ENCODE measurements at regions not wholly inside any gene's neighbourhood (a gene's known extent, or its start where the extent isn't known, plus 50 kb on each side); places are given as distances from the start of the nearest gene placed in this dataset.

DNA sequence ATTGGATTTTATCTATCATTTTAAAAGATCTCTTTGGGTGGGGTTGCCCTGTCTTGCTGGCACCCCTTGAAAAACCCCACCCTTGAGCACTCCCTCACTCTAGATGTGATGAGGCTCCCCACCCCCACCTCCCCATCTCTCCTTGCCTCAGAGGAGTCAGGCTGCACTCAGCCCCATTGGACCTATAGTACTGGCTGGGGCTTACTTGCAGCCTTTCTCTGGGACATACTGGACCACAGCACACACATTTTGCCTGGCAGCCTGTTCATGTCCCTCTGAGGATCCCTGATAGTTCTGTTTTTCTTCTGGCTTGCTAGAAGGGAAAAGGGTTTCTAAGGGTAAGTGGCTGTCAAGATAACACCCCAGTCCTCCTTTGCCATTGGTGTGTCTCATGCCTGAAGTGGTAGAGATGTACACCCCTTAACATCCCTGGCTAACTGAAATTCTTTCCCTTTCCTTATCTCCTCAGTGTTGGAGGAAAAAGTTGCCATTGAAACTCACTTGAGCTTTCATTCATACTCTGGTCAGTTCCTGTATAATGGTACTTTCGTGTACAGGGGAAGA is 553.4 kb upstream of the CITED2 start:
- DNase-seq: no peak

DNA sequence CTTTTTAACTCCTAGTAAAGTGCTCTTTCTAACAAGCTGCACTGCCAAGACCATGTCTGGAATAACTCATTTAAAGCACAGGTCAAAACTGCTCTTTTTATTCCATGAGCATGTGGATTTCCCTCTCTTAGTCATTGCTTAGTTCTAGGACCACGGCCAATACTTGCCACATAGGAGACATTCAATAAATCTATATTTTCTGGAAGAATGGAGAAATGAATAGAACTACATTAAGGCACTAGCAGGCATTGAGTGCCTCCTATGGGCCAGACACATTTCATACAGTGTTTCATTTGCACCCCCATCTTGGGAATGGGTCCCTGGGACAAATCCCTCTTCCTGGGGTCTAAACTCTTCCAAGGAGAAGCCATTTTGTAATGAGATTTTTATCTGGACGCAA is 552.8 kb upstream of the CITED2 start:
- DNase-seq: peak in 1 of 5 experiments; percentile 9

DNA sequence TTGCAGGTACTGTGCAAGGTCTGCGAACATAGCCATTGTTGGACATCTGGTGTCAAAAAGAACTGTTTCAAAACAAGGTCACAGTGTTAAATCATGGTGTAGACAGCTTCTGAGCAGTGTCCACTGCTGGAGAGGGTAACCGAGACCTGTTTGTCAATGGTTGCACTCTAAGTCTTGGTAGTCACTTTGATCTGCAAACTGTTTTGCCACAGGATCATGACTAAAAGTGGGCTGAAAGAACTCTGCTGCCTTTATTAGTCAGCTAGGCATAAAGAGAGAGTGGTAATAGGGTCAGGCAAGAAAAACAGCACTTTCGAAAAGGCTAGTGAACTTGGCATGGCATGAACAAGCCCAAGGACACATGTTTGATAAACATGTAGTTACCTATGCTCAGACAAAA is 552.3 kb upstream of the CITED2 start:
- DNase-seq: peak in 1 of 5 experiments; percentile 9

DNA sequence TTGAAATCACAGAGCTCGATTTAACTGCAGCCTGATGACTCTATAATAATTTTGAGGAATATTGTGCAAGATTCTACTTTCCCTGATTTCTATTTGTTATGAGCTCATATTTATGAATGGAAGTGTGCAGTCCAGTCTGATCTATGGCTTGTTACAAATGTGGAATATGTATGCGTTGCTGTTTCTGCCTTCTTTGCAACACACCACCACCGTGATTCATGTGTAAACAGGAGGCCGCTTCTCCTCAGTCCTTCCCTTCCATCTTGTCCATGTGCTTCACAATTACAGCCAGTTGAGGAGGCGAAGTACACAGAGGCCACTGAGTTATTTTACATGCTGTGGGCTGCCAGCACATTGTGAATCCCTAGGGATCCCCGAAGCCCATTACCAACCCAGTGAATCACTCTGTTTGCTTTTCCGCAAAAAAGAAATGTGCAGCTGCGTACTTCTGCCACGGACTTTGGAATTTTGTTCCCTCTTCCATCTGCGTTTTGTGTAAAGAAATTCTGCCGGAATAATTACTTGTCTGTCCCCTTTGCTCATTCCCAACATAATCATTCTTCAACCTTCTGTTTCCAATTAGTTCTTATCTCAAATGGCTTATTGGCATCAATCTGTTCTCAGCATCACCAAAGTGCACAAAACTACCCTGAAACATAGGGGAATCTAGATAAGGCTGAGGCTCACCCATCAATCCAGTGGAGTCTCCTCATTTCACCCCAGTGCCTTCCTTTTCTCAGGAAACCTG is 551.6 kb upstream of the CITED2 start:
- DNase-seq: no peak

DNA sequence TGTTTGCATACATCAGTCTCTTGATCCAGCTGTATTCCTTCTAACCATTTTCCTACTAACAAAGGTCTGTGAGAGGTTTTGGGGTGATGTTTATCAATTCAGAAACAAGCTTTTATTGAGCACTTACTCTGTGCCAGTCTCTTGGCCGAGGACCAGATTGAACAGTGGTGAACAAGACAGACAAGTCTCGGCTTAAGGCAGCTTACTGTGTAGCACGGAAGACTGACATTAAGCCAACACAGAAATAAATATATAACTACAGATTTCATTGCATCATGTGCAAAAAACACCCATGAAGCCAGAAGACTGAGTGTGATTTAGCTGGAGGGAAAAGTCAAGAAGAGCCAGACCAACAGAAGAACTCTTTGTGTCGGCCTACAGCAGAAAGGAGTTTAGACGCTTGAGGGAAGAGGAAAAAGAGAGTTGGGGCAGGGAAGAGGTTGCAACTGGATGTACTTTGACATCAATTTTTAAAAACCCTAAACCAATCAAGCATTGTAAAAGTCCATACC is 549.6 kb upstream of the CITED2 start:
- DNase-seq: no peak

DNA sequence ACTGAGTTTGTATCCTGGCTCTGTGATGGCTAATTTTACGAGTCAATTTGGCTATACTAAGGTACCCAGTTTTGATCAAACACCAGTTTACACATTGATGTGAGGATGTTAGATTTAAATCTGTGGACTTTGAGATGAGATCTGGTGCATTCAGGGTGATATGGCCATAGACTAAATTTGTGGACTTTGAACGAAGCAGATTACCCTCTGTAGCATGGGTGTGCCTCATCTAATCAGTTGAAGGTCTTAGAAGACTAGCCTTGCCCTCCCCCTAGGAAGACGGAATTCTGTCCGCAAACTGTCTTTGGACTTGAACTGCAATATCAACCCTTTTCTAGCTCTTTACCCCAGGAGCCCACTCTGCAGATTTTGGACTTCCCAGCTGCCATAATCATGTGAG is 547.8 kb upstream of the CITED2 start:
- no peak for DNase-seq

DNA sequence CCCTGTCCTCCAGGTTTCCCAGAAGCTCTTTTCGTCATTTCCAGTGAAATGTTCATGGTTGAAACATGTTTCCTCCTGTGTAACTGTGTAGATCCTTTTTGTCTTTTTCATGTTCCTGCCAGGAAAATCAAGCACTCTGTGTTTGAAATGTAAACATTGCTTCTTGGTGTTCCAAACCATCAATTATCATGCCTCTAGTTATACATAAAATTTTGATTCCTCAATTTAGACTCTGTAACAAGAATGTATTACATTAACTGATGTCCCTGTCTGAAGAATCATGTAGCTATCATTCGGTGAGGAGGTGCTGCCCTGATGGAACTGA is 546.3 kb upstream of the CITED2 start:
- DNase-seq: no peak

DNA sequence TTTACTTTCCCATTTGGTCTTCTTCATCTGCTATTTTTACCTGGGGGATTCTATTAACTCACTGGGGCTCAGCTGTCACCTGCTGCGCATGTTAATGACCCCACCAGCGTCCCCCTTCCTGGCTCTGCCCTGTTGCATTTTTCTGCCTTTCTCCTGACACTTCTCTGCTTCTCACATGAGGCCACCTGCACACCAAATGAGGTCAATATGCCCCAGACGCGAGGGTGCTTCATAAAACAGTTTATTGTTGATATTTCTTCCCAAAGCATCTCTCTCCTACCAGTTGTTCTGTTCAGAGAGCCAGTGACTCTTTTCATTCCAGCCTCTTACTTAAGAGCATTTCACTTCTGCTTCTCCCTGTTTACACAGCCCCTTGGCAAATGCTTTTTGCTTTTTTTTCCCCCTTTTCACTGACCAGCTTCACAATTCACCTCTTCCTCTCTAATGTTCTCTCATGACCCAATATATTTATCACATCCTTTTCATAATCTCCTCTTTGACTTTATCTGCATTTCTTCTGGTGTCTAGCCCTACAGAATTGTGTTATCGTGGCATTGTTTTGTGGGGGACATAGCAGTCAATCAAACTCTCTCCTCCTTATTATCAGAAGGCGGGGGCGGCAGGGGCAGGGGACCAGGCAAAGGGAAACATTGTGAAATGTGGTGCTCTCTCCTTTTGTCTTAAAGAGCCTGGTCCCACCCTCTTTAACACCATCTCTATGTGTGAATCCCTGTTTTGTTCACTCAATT is 545.8 kb upstream of the CITED2 start:
- DNase-seq: no peak

DNA sequence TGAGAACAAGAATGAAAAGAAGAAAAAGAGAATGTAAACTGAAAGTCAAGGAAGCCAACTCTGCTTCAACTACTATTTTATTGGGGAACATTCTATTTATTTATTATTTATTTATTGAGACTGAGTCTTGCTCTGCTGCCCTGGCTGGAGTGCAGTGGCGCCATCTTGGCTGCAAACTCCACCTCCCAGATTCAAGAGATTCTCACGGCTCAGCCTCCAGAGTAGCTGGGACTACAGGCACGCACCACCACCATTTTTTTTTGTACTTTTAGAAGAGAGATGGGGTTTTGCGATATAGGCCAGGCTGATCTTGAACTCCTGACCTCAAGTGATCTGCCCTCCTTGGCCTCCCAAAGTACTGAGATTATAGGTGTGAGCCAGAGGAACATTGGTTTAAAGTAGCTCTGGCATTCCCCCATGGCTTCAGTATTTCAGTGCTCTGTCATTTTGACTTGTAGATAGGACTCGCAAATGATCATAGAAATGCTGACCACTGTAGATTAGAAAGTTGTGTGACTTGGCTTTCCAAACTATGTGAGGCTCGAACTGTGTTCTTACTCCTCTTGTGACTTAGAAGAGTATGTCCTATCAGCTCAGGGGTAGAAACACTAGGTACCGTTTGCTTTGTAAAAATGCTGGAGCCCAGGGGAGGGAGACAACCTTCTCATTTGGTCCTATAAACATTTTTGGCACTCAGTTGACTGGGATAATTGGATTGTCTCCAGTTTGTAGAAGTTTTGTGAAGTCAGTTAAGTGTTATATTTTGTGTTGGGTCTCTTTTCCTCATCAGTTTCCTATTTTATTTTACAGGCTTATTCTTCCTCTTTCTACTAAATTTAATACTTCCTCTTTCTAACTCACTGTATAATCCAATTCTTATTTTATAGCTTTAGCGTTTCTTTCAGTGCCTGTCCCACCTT is 544.9 kb upstream of the CITED2 start:
- no peak for DNase-seq

DNA sequence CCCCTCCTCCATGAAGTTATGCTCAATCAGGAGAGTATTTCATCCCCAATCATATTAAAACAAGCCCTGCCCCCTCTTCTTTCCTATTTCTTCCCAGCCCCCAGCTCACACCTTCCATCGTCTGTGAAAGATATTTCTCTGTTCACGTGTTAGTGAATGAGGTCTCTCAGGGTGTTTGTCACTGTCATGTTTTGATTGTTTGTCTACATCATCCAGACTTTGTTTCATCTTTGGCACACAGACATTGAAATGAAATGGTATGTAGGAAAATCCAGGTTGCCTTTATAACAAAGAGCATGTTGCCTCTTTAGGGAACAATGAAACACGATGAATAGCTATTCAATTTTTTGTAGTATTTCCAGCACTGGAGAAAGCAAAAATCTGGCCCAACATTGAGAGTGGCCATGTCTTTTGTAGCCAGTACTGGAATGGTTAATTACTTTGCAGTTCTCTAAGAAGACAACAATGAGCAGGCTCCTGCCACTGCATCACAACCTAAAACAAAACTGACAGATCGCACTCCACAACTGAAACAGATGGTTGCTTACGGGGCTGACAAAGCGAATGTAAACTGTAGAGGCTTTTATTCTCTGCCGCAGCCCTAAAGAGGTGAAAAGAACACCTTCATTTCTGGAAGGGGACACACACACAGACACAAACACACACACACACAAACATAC is 543.6 kb upstream of the CITED2 start:
- DNase-seq: no peak

DNA sequence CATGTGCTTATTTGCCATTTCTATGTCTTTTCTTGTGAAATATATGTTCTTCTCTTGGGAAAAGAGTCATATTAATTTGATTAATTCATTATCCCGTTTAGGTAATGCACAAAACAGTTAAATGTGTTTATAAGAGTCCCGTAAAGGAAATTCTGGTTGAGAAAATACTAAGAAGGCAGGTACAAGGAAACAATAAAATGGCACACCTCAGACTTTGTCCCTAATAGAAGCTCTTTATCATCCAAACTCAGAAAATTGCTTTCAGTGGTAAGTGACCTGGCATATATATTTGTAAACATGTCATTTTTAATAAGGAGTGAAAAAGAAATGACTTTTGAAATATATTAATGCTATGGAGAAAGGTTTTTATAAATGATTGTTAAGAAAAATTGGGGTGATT is 540.5 kb upstream of the CITED2 start:
- DNase-seq: no peak

DNA sequence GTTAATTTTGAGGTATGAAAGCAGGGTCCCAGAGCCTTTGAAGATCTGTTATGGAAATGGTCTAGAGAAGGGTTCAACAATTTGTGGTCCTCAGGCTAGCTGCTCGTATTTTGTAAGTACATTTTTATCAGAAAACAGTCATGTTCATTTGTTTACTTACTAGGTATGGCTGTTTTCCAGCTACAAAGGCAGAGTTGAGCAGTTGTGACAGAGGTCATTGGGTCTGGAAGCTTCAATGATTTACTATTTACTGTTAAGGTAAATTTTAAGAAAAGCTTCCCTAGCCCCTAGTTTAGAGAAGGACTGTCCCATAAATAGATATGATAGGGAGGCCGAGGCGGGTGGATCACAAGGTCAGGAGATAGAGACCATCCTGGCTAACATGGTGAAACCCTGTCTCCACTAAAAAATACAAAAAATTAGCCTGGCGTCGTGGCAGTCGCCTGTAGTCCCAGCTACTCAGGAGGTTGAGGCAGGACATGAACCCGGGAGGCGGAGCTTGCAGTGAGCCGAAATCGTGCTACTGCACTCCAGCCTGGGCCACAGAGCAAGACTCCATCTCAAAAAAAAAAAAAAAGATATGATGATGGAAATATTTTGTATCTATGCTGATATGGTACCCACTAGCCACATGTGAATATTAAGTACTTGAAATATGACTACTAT is 538.4 kb upstream of the CITED2 start:
- no peak for DNase-seq

DNA sequence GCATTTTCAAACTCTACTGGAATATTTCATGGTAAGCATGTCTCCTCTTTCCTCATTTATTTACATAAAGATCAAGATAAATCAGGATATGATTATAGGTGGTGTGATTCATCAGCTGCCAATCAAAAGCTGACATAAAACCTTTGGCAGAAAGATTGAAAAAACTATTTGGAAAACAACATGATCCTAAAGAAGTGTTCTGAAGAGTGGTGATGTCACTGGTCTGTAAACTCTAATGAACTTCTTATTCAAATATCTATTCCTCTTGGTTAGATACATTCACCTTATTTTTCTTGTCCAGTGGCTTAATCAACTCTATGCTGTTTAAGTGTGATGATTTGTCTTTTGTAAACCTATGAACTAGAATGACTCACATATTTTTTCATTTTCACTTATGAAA is 535.5 kb upstream of the CITED2 start:
- DNase-seq: no peak

DNA sequence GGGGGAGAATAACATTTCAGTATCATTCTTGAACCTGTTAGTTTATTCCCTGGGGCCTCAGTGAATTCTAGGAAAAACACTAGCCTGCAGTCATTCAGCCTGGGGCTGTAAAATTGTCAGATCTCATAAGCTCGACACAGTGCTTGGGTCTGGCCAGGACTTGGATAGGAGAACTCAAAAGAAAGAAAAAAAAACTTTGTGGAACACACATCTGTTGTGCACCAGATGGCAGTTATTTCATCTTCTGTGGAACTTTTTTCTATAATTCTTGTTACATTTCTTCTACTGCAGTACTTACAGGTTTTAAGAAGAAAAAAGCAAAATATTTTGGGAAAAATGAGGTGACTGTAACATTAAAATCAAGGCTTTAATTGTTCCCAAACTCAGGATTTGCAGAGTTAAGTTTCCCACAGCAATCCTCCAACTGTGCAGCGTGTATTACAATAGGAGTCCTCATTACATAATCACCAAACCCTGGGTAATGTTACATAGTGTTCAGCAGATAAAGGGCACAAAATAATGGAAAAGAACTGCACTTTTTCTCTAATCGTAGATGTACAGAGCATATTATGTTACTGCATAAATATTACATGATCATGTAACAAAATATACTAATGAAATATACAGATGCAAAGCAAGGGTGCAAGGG is 531.1 kb upstream of the CITED2 start:
- DNase-seq: no peak

DNA sequence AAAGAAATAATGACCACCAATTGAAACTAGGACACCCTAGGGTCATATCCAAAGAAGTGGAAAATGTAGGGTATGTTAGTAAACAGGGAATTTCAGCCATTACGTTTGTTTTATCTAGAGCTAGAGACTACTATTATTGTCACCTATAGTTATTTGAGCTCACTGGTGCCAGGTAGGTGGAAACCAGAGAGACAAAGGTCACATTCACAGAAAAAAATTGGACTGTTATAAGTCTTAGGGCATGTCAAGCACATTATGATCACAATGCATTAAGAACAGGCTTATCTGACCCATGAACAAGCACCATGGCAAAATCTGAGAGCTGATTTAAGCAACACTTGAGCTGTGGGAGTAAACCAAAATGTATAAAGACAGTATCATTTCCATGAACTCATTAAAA is 530.1 kb upstream of the CITED2 start:
- no peak for DNase-seq

DNA sequence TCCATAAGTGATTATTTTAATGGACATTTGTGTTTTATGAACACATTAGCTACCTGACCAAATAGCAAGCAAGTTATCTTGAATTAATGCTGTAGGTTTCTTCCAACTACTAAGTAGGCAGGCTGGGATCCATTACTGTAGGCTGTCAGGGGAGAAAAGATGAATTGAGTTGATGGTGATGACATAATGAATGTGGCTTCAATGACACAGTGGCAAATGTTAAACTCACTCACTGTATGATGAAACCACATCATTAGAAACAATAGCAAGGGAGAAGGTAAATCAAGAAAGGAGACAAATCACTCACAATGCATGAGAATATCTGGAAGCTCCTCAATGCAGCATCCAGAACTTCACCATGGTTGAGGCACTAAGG is 529.7 kb upstream of the CITED2 start:
- DNase-seq: peak in 1 of 5 experiments; percentile 6

DNA sequence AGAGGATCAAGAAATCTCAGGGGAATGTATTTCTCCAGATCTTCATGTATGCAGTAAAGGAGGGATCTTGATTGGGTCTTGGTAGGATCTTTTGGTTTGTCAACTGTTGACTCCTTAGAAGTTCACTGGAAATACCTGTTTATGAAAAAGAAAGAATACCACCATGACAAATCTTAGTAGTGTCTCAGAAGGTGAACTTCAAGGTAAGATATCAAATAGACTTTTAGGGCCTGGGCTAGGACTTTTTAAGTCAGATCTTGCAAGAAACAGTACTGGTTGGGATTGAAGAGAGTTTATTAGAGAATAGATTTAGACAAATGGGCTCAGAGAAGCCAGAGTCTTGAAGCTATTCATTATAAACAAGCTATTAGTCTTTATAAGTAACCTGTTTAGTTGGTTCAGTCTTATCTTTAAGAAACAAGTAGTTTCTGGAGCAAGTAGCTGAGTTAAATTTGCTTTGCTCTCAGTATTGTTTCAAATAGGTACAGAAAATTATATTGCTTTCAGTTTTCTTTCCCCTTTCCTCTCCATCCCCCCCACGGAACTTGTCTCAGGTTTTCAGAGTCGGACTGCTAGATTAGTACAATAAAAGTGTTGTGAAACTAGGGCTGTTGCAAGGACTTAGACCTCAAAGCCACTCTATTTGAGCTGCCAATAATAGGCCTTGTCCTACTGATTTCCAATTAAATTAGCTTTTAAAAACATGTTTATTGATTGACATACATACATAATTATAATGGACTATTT is 529.1 kb upstream of the CITED2 start:
- DNase-seq: peak in 1 of 5 experiments; percentile 46

DNA sequence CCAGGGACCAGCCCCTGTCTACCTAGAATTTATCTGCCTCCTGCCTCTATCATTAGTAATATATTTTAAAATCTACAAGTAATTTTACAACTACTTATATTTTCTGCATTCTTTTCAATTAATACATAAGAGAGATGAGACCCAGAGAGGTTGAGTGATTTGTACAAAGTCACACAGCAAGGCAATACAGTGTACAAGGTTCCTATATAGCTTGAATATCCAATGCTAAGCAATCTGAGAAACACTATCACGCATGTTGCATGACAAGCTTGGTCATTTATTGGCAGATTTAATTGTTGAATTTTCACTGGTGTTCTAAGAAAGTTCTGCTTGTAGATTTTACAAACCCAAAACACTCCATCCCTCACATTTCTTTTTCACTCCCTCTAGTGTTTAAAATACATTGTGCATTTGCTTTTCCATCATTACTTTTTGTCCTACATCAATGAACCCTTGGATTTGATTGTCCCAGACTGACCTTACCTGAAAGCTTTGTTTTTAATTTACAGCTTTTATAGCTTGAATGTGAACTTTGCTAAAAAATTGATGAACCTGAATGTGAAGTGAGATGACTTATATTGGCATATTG is 520.9 kb upstream of the CITED2 start:
- DNase-seq: no peak

DNA sequence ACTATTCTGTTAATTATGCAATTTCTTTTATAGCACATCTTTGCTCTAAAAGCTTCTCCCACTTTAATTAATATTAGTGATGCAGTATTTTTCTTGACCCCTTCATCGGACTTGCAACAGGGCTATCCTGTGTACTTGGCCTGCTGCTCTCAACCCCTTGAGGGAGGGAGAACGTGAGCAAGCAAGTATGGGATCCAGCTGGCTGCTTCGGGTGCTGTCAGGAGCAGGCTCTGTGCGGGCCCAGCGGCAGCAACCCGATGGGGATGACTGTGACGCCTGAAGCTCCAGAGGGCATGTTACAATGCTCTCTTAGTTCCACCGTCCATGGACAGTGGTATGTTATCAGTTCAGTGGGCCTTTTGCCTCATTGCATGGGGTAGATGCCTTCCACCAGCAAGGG is 519.8 kb upstream of the CITED2 start:
- DNase-seq: no peak

DNA sequence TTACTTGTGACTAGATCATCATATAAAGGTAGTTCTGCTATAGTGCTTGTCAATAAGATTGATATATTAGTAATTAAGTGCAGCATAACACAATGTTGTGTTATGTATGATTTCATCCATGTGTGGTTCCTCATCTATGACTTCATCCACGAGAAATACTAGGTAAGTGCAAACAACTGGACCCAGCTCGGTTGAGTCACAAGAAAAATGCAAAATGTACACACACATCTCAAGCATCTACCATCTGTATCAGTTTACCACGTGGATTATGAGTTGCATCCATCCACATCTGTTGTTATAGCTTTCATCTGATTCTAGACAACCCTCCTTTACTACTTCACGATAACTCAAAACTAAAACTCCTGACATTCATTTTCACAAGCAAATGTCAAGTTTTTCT is 517.0 kb upstream of the CITED2 start:
- no peak for DNase-seq

All from T-helper 2 cell (primary cell).